Ishikawa (cell line): ENCODE measurements at regions not wholly inside any gene's neighbourhood (a gene's known extent, or its start where the extent isn't known, plus 50 kb on each side); places are given as distances from the start of the nearest gene placed in this dataset.

Source experiments
- CREB1 ChIP-seq: IDR thresholded peaks from 2 replicates; pipeline ENCODE4 v1.6.1; 2012; ENCODE audit warnings: low read depth
- EP300 ChIP-seq: IDR thresholded peaks from 2 replicates; pipeline ENCODE4 v1.6.1; 2012; ENCODE audit warnings: borderline replicate concordance
- NFIC ChIP-seq: IDR thresholded peaks from 2 replicates; pipeline ENCODE4 v1.6.1; 2012
- TCF12 ChIP-seq: IDR thresholded peaks from 2 replicates; pipeline ENCODE4 v1.6.1; 2012; ENCODE audit warnings: low read depth
- YY1 ChIP-seq: IDR thresholded peaks from 2 replicates; pipeline ENCODE4 v1.6.1; 2012; ENCODE audit warnings: low read depth
- ZBTB7A ChIP-seq: IDR thresholded peaks from 2 replicates; pipeline ENCODE4 v1.6.1; 2012; ENCODE audit warnings: low read depth
- TF ChIP-seq, protein P1 (sequence below): IDR thresholded peaks from 2 replicates; pipeline ENCODE4 v1.6.1; 2012

DNA sequence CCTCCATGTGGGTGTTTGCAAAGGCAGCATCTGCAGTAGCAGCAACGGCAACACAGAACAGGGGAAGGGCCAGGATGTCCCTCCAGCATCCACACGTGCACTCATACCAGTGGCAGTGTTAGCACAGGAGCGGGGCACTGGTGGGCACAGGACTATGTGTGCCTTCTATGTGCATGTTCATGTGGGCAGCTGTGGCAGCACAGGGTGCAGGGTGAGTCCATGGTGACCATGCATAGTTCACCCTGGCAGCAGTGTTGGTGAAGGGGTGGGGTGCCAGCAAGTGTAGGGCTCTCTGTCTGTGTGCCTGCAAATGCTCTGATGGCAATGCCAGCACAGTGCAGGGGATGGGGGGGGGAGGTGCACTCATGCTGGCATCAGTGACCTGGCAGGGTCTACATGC lies 222.1 kb upstream of the SOX14 start:
- TF ChIP-seq EP300 (no peak), TCF12 (no peak), YY1 (no peak), CREB1 (no peak), ZBTB7A (no peak), NFIC (no peak)
- TF ChIP-seq, protein P1, sequence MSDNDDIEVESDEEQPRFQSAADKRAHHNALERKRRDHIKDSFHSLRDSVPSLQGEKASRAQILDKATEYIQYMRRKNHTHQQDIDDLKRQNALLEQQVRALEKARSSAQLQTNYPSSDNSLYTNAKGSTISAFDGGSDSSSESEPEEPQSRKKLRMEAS = no peak
